ENCODE measurements at regions not wholly inside any gene's neighbourhood (a gene's known extent, or its start where the extent isn't known, plus 50 kb on each side); places are given as distances from the start of the nearest gene placed in this dataset.

- 54 to 94% (median 84%) methylated on average over 3 of the region's 3 CpGs for WGBS, 5 donors
- H3K9me3 ChIP-seq = no peaks in the 10 kb centered on the region
- H3K27ac ChIP-seq = no peak overlapping the region
- no peaks in the 10 kb centered on the region for H3K4me1 ChIP-seq
- H3K27me3 ChIP-seq = no peaks in the 10 kb centered on the region
- no peak overlapping the region for H3K4me3 ChIP-seq
- intact Hi-C loops (cut with DNase I; ENCODE audit: low total_unique reads) = no loop called here
- peak in 1 of 2 donors; percentile 8 for DNase-seq
- H3K36me3 ChIP-seq = no peaks in the 10 kb centered on the region
- no peak for TF ChIP-seq POLR2AphosphoS5 (IDR thresholded peaks at IDR 0.05)
- TF ChIP-seq POLR2A (IDR thresholded peaks at IDR 0.05) = no peak
- TF ChIP-seq EP300 (IDR thresholded peaks at IDR 0.05) = no peak
- no peak for TF ChIP-seq CTCF (IDR thresholded peaks at IDR 0.05)
Measured at GRCh38 chr2:186909095-186909494, 60.1 kb upstream of the ZSWIM2 start.

- no peak overlapping the region for H3K27ac ChIP-seq
- H3K36me3 ChIP-seq = no peaks in the 10 kb centered on the region
- intact Hi-C loops (cut with DNase I; ENCODE audit: low total_unique reads) = no loop called here
- no peak for TF ChIP-seq EP300 (IDR thresholded peaks at IDR 0.05)
- TF ChIP-seq CTCF (IDR thresholded peaks at IDR 0.05) = no peak
- TF ChIP-seq POLR2AphosphoS5 (IDR thresholded peaks at IDR 0.05) = no peak
- no peak for TF ChIP-seq POLR2A (IDR thresholded peaks at IDR 0.05)
- DNase-seq = no peak
- H3K4me1 ChIP-seq = no peaks in the 10 kb centered on the region
- H3K9me3 ChIP-seq = no peaks in the 10 kb centered on the region
- no peak overlapping the region for H3K4me3 ChIP-seq
- no peaks in the 10 kb centered on the region for H3K27me3 ChIP-seq
- 26 to 56% (median 40%) methylated on average over 1 of the region's 1 CpG for WGBS, 5 donors
Measured at GRCh38 chr2:186907897-186908296, 58.9 kb upstream of the ZSWIM2 start.

- no peak overlapping the region for H3K27ac ChIP-seq
- no peak for DNase-seq
- H3K27me3 ChIP-seq = no peaks in the 10 kb centered on the region
- H3K36me3 ChIP-seq = no peaks in the 10 kb centered on the region
- H3K9me3 ChIP-seq = no peaks in the 10 kb centered on the region
- intact Hi-C loops (cut with DNase I; ENCODE audit: low total_unique reads) = no loop called here
- 69 to 77% (median 73%) methylated on average over 2 of the region's 2 CpGs for WGBS, 5 donors
- TF ChIP-seq EP300 (IDR thresholded peaks at IDR 0.05) (no peak), CTCF (IDR thresholded peaks at IDR 0.05) (peak in 1 of 7 experiments; percentile 22)
- no peak overlapping the region for H3K4me3 ChIP-seq
- no peaks in the 10 kb centered on the region for H3K4me1 ChIP-seq
Measured at GRCh38 chr2:186903216-186903615, 54.2 kb upstream of the ZSWIM2 start.

Small RNAs in the stretch of these regions (small RNA-seq; reads per million reads assigned to genes)
- gene RN7SKP42 = 0 reads per million in 4 donors
- gene RNU6-989P = 0 reads per million in 4 donors
